ENCODE measurements at regions not wholly inside any gene's neighbourhood (a gene's known extent, or its start where the extent isn't known, plus 50 kb on each side); places are given as distances from the start of the nearest gene placed in this dataset.

DNA sequence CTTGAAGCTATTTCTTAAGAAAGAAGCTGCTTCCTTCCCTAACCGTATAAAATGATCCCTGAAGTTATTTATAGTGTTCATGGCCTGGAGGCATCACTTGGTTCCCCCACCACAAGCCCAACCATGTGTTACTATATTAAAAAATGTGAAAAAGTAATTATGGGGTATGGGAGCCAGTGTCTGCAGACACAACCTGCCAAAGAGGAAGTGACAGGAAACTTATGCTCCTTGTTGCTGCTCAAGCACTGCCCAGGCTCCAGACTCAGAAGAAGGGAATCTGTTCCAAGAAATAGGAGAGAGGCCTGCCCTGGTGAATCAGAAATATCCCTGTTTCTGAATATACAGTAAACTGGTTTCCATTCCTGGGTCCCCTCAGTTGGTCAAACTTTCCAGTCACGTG, 217.2 kb upstream of the BMP4 start:
- DNase-seq (ENCODE audit: low read depth, low spot score): no peak

DNA sequence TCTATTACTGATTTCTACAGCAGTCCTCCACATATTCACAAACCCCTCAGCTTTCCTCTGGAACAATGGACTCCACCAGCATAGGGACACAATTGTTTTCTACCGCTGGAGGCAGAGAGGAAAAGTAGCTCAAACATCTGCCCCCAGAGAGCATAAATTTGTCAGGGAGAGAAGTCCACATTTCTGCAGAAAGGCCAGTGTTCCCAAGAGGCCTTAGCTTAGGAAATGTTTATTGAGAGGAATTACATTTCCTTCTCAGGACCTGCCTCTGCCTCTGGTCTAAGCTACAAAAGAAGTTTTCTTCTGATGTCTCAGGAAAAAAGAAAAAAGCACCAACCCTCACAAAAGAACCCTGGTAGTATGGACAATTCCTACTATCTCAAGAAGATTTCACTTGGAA, 217.8 kb upstream of the BMP4 start:
- no peak for DNase-seq (ENCODE audit: low read depth, low spot score)

- peak; percentile 56 for DNase-seq (ENCODE audit: low read depth, low spot score)
Measured at GRCh38 chr14:54175298-54175942, 218.8 kb upstream of the BMP4 start.

- DNase-seq (ENCODE audit: low read depth, low spot score): no peak
Measured at GRCh38 chr14:54177019-54177418, 219.8 kb upstream of the CDKN3 start.

GRCh38 chr14:54177641-54178621, 218.9 kb upstream of the CDKN3 start:
- no peak for DNase-seq (ENCODE audit: low read depth, low spot score)

- DNase-seq (ENCODE audit: low read depth, low spot score): no peak
Measured at GRCh38 chr14:54182419-54183045, 214.3 kb upstream of the CDKN3 start.

DNA sequence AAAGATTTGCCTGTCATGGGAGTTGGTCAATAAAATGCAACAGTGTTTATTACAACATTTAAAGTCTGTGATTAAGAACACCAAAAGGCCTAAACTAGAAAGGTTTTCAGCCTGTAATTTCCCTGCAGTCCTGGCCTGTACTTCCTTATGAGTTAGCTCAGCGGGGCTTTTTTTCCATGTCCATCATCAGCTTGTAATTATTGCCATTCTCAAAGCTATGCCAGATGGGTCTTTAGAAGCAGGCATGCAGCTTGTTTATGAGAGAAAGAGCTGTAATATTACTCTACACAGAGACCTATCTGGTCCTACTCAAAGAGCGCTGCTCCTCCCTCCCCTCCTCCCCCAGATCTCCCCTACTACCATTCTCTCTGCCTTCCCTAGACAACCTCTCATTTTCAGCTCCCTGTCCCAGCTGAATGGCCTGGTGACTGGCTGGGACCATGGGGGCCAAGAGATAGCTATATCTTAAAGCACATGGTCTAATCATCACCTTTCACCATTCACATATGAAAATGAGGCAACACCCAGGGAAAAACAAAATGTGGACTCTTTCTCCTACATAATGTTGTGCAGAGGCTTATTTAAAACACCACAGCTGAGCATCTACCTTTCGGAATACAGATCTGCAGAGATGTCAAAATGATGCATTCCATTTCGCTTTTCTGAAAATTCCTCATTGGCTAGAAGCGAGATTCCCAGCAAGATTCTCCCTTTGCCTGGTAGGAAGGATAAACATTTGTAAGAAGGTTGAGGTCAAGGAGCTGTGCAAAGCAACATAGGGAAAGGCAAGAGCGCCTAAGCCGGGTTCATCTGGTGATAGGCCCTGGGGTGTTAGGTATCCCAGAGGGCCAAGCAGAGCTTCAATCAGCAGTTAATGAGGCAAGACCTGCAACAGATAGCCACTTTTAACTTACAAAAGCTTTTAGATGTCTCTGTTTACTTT, 209.7 kb upstream of the CDKN3 start:
- no peak for DNase-seq (ENCODE audit: low read depth, low spot score)

- DNase-seq (ENCODE audit: low read depth, low spot score): no peak
Measured at GRCh38 chr14:54188064-54188666, 208.6 kb upstream of the CDKN3 start.

GRCh38 chr14:54189333-54189732, 207.5 kb upstream of the CDKN3 start:
- no peak for DNase-seq (ENCODE audit: low read depth, low spot score)

DNA sequence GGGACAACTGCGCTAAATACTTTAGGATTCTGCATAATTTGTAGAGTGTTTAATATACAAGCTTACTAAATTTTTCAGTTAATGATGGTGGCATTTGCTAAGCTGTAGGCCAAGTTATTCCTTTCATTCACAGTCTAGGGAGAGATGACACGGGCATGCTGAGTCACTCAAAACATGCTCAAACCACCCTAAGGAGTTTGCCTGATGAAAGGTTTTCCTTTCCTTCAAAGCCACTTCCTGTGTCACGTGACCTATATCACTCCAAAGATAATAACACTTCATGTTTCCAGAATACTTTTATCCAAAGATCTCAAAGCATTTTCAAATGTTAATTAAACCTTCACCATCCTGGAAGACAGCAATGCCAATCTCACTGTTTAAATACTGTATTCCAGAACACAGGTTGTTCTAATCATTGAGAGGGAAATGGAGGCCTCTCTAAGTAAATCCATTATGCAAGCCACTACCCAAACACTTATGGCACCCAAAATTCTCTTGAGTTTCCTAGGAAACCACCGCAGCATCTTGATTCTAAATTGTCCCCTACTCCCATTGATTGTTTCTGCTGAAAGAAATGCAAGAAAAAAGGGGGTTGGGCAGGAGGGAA, 207.0 kb upstream of the CDKN3 start:
- DNase-seq (ENCODE audit: low read depth, low spot score): no peak

DNA sequence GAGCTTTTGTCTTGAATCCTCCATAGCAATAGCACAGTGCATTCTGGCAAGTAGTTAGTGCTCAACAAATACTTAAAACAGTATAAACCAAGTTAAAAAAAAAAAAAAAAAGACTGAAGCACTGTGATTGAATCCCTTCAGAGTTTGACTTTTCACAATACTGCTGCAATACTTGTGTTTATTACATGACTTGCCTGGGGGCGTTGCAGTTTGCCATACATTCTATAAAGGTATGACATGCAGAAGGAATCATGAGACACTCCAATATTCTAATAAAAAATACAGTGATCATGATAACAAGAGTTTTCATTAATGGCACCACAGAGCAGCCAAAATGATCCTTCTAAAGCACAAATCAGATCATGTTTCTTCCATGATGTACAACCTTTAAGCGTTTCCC, 205.0 kb upstream of the CDKN3 start:
- DNase-seq (ENCODE audit: low read depth, low spot score): no peak

- no peak for DNase-seq (ENCODE audit: low read depth, low spot score)
Measured at GRCh38 chr14:54192610-54193009, 204.2 kb upstream of the CDKN3 start.

GRCh38 chr14:54193871-54194270, 202.9 kb upstream of the CDKN3 start:
- DNase-seq (ENCODE audit: low read depth, low spot score): no peak

DNA sequence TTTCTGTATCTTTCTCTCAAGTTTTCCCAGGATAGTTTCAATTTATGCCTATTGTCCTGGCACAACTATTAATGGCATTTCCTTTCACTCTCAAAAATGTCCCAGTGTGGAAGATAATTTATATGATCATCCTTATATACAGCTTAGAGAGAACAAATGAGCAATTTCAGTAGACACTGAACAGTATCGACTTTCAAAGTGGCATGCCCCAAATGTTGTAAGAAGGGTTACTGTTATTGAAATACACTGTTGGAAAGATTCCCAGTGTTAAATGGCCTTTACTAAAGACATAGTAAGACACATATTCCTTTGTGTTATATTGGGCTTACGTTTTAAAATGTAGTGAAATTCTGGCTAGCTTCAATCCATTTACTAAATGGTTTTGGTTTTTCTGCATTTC, 202.3 kb upstream of the CDKN3 start:
- DNase-seq (ENCODE audit: low read depth, low spot score): no peak

DNA sequence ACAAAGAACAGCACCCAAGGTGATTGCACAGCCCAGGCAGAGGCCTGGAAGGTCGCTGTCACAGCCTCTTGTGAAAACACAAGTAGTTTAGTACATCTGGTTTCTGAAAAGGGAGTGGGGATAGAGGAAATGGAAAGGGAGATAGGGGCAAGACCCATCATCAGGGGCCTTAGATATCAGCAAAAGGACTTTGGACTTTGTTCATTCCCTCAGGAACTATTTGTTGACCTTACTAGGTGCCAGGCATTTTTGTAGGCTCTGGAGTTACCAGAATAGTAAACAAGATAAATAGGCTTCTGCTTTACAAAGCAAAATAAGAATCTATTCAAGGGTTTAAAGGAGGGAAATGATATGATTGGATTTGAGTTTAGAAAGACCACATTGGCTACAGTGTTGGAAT, 199.4 kb upstream of the CDKN3 start:
- no peak for DNase-seq (ENCODE audit: low read depth, low spot score)

GRCh38 chr14:54200726-54201125, 196.1 kb upstream of the CDKN3 start:
- no peak for DNase-seq (ENCODE audit: low read depth, low spot score)

DNA sequence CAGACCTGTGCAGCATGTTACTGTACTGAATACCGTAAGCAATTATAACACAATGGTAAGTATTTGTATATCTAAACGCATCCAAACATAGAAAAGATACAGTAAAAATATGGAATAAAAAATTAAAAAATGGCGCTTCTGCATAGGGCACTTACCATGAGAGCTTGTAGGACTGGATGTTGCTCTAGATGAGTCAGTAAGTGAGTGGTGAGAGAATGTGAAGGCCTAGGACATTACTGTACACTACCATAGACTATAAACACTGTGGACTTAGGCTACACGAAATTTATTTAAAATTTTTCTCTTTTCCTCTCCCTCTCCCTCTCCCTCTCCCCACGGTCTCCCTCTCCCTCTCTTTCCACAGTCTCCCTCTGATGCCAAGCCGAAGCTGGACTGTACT, 194.5 kb upstream of the CDKN3 start:
- no peak for DNase-seq (ENCODE audit: low read depth, low spot score)

- DNase-seq (ENCODE audit: low read depth, low spot score): no peak
Measured at GRCh38 chr14:54206516-54206915, 190.3 kb upstream of the CDKN3 start.

DNA sequence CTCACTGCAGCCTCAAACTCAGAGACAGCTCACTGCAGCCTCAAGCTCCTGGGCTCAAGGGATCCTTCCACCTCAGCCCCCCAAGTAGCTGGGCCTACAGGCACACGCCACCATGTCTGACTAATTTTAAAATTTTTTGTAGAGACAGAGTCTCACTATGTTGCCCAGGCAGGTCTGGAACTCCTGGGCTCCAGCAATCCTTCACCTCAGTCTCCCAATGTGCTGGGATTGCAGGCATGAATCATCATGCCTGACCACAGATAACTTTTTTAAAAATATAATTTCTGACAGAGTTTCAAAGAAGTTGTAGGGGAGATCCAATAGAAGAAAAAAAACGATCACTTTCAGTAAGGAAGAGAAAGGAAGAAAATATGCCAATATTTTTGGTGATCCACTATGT, 189.7 kb upstream of the CDKN3 start:
- no peak for DNase-seq (ENCODE audit: low read depth, low spot score)
